SU-DHL-6 (cell line): ENCODE measurements at regions not wholly inside any gene's neighbourhood (a gene's known extent, or its start where the extent isn't known, plus 50 kb on each side); places are given as distances from the start of the nearest gene placed in this dataset.

ENCODE experiments used
- H2AFZ ChIP-seq: fragments of 200-600 bp; sonication (generic); 2 replicates; pipeline ENCODE4 v1.6.1; 2014; ENCODE audit warnings: low read depth, mild to moderate bottlenecking, moderate library complexity, mixed read lengths, antibody characterized with exemption, low read length; ENCODE audit not compliant: severe bottlenecking
- H3F3A ChIP-seq: fragments of 200-600 bp; shearing (Covaris generic); 2 replicates; pipeline ENCODE4 v1.6.0; 2016; ENCODE audit warnings: antibody characterized with exemption, mild to moderate bottlenecking; ENCODE audit not compliant: insufficient read depth
- H3K27ac ChIP-seq: fragments of 200-600 bp; sonication (generic); 2 replicates; pipeline ENCODE4 v1.5.1; 2016; ENCODE audit warnings: low read depth, mild to moderate bottlenecking, low read length, moderate library complexity, mixed read lengths
- H3K27me3 ChIP-seq: fragments of 200-600 bp; sonication (generic), shearing (Covaris generic); 2 replicates; pipeline ENCODE4 v1.6.0; 2014; ENCODE audit warnings: mild to moderate bottlenecking, low read length
- H3K36me3 ChIP-seq: fragments of 200-600 bp; sonication (generic); 2 replicates; pipeline ENCODE4 v1.6.1; 2014; ENCODE audit warnings: mild to moderate bottlenecking, low read length, mixed read lengths
- H3K4me2 ChIP-seq: fragments of 300-600, 200-600 bp; shearing (Covaris generic), sonication (generic); 2 replicates; pipeline ENCODE4 v1.6.0; 2014; ENCODE audit warnings: low read length, low read depth, mild to moderate bottlenecking; ENCODE audit not compliant: poor library complexity, severe bottlenecking
- H3K4me3 ChIP-seq: fragments of 200-600 bp; sonication (generic); 2 replicates; pipeline ENCODE4 v1.5.1; 2014; ENCODE audit warnings: antibody characterized with exemption, low read length, mild to moderate bottlenecking, mixed read lengths; ENCODE audit not compliant: insufficient read depth, poor library complexity, severe bottlenecking
- H3K79me2 ChIP-seq: fragments of 200-600 bp; sonication (generic); 2 replicates; pipeline ENCODE4 v1.6.1; 2014; ENCODE audit warnings: mild to moderate bottlenecking, low read length, moderate library complexity; ENCODE audit not compliant: insufficient read depth
- H3K9ac ChIP-seq: fragments of 200-600 bp; sonication (generic); 2 replicates; pipeline ENCODE4 v1.7.0; 2014; ENCODE audit warnings: mild to moderate bottlenecking, low read length
- H3K9me2 ChIP-seq: fragments of 200-600 bp; sonication (generic); replicated peaks from 2 replicates; pipeline ENCODE4 v1.6.1; 2014; ENCODE audit warnings: low read length; ENCODE audit not compliant: insufficient read depth
- H3K9me3 ChIP-seq: fragments of 200-600 bp; sonication (generic); 2 replicates; pipeline ENCODE4 v1.6.1; 2014; ENCODE audit warnings: low read length, mixed read lengths; ENCODE audit not compliant: insufficient read depth
- H4K20me1 ChIP-seq: fragments of 200-600 bp; sonication (generic); 2 replicates; pipeline ENCODE4 v1.6.1; 2014; ENCODE audit warnings: low read depth, mild to moderate bottlenecking, antibody characterized with exemption, low read length, moderate library complexity, mixed read lengths
- CTCF ChIP-seq: fragments of 200-600 bp; sonication (generic); IDR thresholded peaks from one replicate; pipeline ENCODE4 v1.5.1; 2017; ENCODE audit warnings: antibody characterized with exemption, mild to moderate bottlenecking, low read length, moderate library complexity; ENCODE audit not compliant: insufficient read depth, poor library complexity, severe bottlenecking
- EZH2phosphoT487 ChIP-seq: fragments of 200-600 bp; sonication (generic), shearing (Covaris generic); conservative IDR thresholded peaks from 2 replicates; pipeline ENCODE4 v1.6.1; 2018; ENCODE audit warnings: mild to moderate bottlenecking, antibody characterized with exemption, low read length, moderate library complexity, mixed read lengths

GRCh38 chr2:215737477-215737876 is 275.9 kb downstream of the MREG start:
- Histone ChIP-seq H3F3A (no peaks in the 10 kb centered on the region), H3K27ac (no peak overlapping the region), H3K9me3 (no peaks in the 10 kb centered on the region), H2AFZ (no peak overlapping the region), H3K9me2 (no peaks in the 10 kb centered on the region), H3K79me2 (no peaks in the 10 kb centered on the region), H3K36me3 (no peaks in the 10 kb centered on the region), H4K20me1 (no peaks in the 10 kb centered on the region), H3K9ac (no peak overlapping the region), H3K27me3 (no peaks in the 10 kb centered on the region), H3K4me3 (no peak overlapping the region), H3K4me2 (no peak overlapping the region)
- no peak for TF ChIP-seq CTCF
- TF ChIP-seq EZH2phosphoT487, result no peak

- Histone ChIP-seq H3K36me3 (no peaks in the 10 kb centered on the region), H3K4me2 (no peak overlapping the region), H2AFZ (no peak overlapping the region), H3K27me3 (no peaks in the 10 kb centered on the region), H3K27ac (no peak overlapping the region), H3K9me3 (no peaks in the 10 kb centered on the region), H3F3A (no peaks in the 10 kb centered on the region), H3K9me2 (no peaks in the 10 kb centered on the region), H3K4me3 (no peak overlapping the region), H3K9ac (no peak overlapping the region), H4K20me1 (no peaks in the 10 kb centered on the region), H3K79me2 (no peaks in the 10 kb centered on the region)
- TF ChIP-seq CTCF, result no peak
- no peak for TF ChIP-seq EZH2phosphoT487
Observed at GRCh38 chr2:215736653-215737290, 276.6 kb downstream of the MREG start.

GRCh38 chr2:215731108-215731658 is 282.2 kb downstream of the MREG start:
- Histone ChIP-seq H4K20me1 (no peaks in the 10 kb centered on the region), H3K27ac (no peak overlapping the region)

More at GRCh38 chr2:215731108-215731658, 282.2 kb downstream of the MREG start:
- Histone ChIP-seq H3K79me2 (no peaks in the 10 kb centered on the region), H3K4me3 (no peak overlapping the region), H3F3A (no peaks in the 10 kb centered on the region), H3K9me3 (no peaks in the 10 kb centered on the region), H3K9ac (no peak overlapping the region), H3K27me3 (no peaks in the 10 kb centered on the region), H3K9me2 (no peaks in the 10 kb centered on the region), H3K36me3 (no peaks in the 10 kb centered on the region), H2AFZ (no peak overlapping the region), H3K4me2 (no peak overlapping the region)
- TF ChIP-seq EZH2phosphoT487 (no peak), CTCF (no peak)
